Caco-2 (cell line): ENCODE measurements at regions not wholly inside any gene's neighbourhood (a gene's known extent, or its start where the extent isn't known, plus 50 kb on each side); places are given as distances from the start of the nearest gene placed in this dataset.

ENCODE experiments used
- BruUV-seq: library from RNA; stranded (reverse); fragments of 400-500 nt; replicated peaks from 2 replicates; lab custom pipeline; 2021; lab: Mats Ljungman, UMichigan
- CTCF ChIA-PET: fragments of 300-600 bp; sonication (Branson Sonifier 250); formaldehyde crosslinking; loops from one replicate; lab custom pipeline; 2022; ENCODE audit warnings: antibody characterized with exemption; lab: Charles Lee
- POLR2A ChIA-PET: fragments of 300-600 bp; sonication (Branson Sonifier 250); formaldehyde crosslinking; loops from one replicate; lab custom pipeline; 2022; ENCODE audit warnings: antibody characterized with exemption; lab: Charles Lee
- DNase-seq, 2 experiments: peaks; one replicate each; pipeline versions ENCODE4 v3.0.0 to v3.0.0-alpha.2; 2020 to 2022
- H3K27me3 ChIP-seq: replicated peaks from 2 replicates; pipeline ENCODE4 v1.6.0; 2011; ENCODE audit warnings: low read length; ENCODE audit not compliant: control insufficient read depth, insufficient read depth
- H3K36me3 ChIP-seq: 2 replicates; pipeline ENCODE4 v1.5.1; 2011; ENCODE audit warnings: low read length; ENCODE audit not compliant: control insufficient read depth, insufficient read depth
- H3K4me1 ChIP-seq: fragments of 250-450 bp; sonication (Bioruptor Pico); 2 replicates; pipeline ENCODE4 v1.5.1; 2020; ENCODE audit warnings: mild to moderate bottlenecking
- H3K4me3 ChIP-seq: 2 replicates; pipeline ENCODE4 v1.5.1; 2011; ENCODE audit warnings: low read depth, mild to moderate bottlenecking, control low read depth, low read length
- H3K9me3 ChIP-seq: fragments of 250-450 bp; sonication (Bioruptor Pico); 2 replicates; pipeline ENCODE4 v1.5.1; 2020; ENCODE audit warnings: mild to moderate bottlenecking, moderate library complexity
- H3K27ac Mint-ChIP-seq: one replicate; pipeline ENCODE4 v1.8.0; 2022; ENCODE audit warnings: mixed read lengths; ENCODE audit not compliant: unreplicated experiment
- H3K27me3 Mint-ChIP-seq: one replicate; pipeline ENCODE4 v1.8.0; 2022; ENCODE audit warnings: mixed read lengths; ENCODE audit not compliant: insufficient read depth, unreplicated experiment
- H3K36me3 Mint-ChIP-seq: one replicate; pipeline ENCODE4 v1.8.0; 2022; ENCODE audit warnings: mild to moderate bottlenecking, mixed read lengths; ENCODE audit not compliant: insufficient read depth, unreplicated experiment
- H3K4me1 Mint-ChIP-seq: one replicate; pipeline ENCODE4 v1.8.0; 2022; ENCODE audit warnings: low read depth, mixed read lengths; ENCODE audit not compliant: unreplicated experiment
- H3K4me3 Mint-ChIP-seq: one replicate; pipeline ENCODE4 v1.8.0; 2022; ENCODE audit warnings: mild to moderate bottlenecking, moderate library complexity, mixed read lengths; ENCODE audit not compliant: unreplicated experiment
- H3K9me3 Mint-ChIP-seq: one replicate; pipeline ENCODE4 v1.8.0; 2022; ENCODE audit warnings: mixed read lengths; ENCODE audit not compliant: unreplicated experiment
- intact Hi-C: fragments of 100-400 bp; cut with micrococcal nuclease; formaldehyde crosslinking; loops from one replicate; pipeline ENCODE4 v1.10.0; 2022; ENCODE audit not compliant: unreplicated experiment
- TF ChIP-seq, protein P1 (sequence below), 2 experiments: fragments of 200-600 bp in 1 of 2; IDR thresholded peaks; 1 replicate in 1 of 2; 2 replicates in 1 of 2; pipeline versions ENCODE4 v1.5.1 to v1.8.0; 2011 to 2022; ENCODE audit warnings: antibody characterized with exemption in 1 of 2, control low read depth in 1 of 2, inconsistent platforms in 1 of 2, low read depth in 1 of 2, low read length in 1 of 2, mild to moderate bottlenecking in 1 of 2, moderate library complexity in 1 of 2; ENCODE audit not compliant: insufficient read depth in 1 of 2, severe bottlenecking in 1 of 2, unreplicated experiment in 1 of 2

DNA sequence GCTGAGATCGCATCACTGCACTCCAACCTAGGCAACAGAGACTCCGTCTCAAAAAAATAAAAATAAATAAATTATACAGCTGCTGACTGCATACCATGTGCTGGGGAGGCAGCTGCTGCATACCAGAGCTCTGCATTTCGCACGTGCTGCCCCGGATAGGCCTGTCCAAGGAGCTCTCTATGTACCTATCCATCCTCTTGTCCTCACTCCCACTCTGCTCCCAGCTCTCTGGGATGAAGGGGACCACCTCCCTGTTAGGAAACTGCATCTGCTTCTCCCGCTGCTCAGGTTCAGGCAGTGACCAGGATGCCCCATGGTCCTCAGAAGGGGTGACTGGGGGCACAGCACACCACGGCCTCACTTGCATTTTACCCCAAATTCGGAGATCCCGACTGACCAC lies 302.3 kb downstream of the BRD1 start:
- ChIA-PET CTCF (no interaction called here), POLR2A (no interaction called here)
- Histone ChIP-seq H3K27me3 (no peaks in the 10 kb centered on the region), H3K4me3 (no peak overlapping the region), H3K36me3 (no peaks in the 10 kb centered on the region), H3K4me1 (no peaks in the 10 kb centered on the region), H3K9me3 (no peaks in the 10 kb centered on the region)
- TF ChIP-seq, protein P1, sequence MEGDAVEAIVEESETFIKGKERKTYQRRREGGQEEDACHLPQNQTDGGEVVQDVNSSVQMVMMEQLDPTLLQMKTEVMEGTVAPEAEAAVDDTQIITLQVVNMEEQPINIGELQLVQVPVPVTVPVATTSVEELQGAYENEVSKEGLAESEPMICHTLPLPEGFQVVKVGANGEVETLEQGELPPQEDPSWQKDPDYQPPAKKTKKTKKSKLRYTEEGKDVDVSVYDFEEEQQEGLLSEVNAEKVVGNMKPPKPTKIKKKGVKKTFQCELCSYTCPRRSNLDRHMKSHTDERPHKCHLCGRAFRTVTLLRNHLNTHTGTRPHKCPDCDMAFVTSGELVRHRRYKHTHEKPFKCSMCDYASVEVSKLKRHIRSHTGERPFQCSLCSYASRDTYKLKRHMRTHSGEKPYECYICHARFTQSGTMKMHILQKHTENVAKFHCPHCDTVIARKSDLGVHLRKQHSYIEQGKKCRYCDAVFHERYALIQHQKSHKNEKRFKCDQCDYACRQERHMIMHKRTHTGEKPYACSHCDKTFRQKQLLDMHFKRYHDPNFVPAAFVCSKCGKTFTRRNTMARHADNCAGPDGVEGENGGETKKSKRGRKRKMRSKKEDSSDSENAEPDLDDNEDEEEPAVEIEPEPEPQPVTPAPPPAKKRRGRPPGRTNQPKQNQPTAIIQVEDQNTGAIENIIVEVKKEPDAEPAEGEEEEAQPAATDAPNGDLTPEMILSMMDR (IDR thresholded peaks at IDR 0.05; ENCODE audit: insufficient read depth in 1 of 2, low read depth in 1 of 2, low read length in 1 of 2, severe bottlenecking in 1 of 2, unreplicated experiment in 1 of 2) = no peak
- Mint-ChIP-seq H3K27ac (no peak overlapping the region), H3K36me3 (no peaks in the 10 kb centered on the region), H3K4me1 (no peaks in the 10 kb centered on the region), H3K4me3 (no peak overlapping the region), H3K9me3 (no peaks in the 10 kb centered on the region), H3K27me3 (no peaks in the 10 kb centered on the region)
- intact Hi-C loops = no loop called here
- DNase-seq = no peak
- no TSS peak for BruUV-seq

DNA sequence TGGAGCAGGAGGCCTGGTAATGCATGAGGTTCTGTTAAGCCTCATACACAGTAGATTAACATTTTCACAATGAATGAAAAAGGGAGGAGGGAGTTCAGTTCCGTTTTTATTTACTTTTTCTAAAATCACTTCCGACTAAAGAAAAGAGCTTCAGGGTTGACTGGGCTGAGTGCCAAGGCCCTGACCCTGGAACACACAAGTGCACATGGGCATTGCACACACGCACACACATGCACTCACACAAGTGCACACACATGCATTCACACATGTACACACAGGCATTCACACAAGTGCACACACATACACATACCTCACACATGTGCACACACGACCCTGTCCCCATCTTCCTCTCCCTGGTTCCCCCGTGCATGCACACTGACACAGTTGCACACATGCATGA lies 303.3 kb downstream of the BRD1 start:
- no peak overlapping the region for H3K4me3 ChIP-seq
- Mint-ChIP-seq H3K9me3 (no peaks in the 10 kb centered on the region), H3K27ac (no peak overlapping the region), H3K4me1 (no peaks in the 10 kb centered on the region), H3K4me3 (no peak overlapping the region), H3K27me3 (no peaks in the 10 kb centered on the region), H3K36me3 (no peaks in the 10 kb centered on the region)
- H3K4me1 ChIP-seq = no peaks in the 10 kb centered on the region
- DNase-seq = no peak
- intact Hi-C loops = no loop called here
- ChIA-PET POLR2A (no interaction called here), CTCF (no interaction called here)
- no peaks in the 10 kb centered on the region for H3K36me3 ChIP-seq
- no peaks in the 10 kb centered on the region for H3K27me3 ChIP-seq
- no TSS peak for BruUV-seq
- TF ChIP-seq, protein P1 (IDR thresholded peaks at IDR 0.05; ENCODE audit: insufficient read depth in 1 of 2, low read depth in 1 of 2, low read length in 1 of 2, severe bottlenecking in 1 of 2, unreplicated experiment in 1 of 2) = no peak
- H3K9me3 ChIP-seq = no peaks in the 10 kb centered on the region

DNA sequence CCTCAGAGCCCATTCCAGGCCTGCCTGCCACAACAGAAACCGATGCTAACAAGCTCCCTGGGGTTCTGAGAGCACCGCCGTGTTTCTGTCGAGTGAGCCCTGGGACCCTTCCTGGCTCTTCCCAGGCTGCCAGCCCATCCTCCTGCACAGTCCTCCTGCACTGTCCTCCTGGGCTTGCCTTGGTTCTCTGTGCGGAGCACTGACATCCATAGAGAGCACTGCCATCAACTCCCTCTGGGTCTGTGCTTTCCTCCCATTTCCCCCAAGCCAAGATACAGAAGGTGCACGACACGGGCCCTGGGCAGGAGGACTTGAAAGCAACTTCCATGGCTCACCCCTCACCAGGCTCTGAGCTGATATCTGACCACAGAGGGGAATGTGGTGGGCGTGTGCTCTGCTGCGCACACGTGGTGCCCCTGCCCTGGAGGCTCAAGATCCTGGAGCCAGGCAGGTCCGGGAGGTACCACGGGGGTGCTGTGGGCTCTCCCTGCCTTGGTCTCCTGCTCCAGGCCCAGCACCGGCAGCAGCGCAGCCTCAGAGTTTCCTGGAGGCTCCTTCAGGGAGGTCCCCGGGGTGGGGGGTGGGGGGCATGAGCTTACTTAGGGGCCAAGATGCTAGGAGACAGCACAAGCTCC lies 304.2 kb downstream of the BRD1 start:
- no TSS peak for BruUV-seq
- H3K4me3 Mint-ChIP-seq = no peak overlapping the region
- ChIA-PET CTCF (no interaction called here), POLR2A (no interaction called here)
- H3K36me3 Mint-ChIP-seq = no peaks in the 10 kb centered on the region
- intact Hi-C loops = no loop called here
- Histone ChIP-seq H3K4me1 (no peaks in the 10 kb centered on the region), H3K27me3 (no peaks in the 10 kb centered on the region), H3K9me3 (no peaks in the 10 kb centered on the region), H3K4me3 (no peak overlapping the region), H3K36me3 (no peaks in the 10 kb centered on the region)
- H3K4me1 Mint-ChIP-seq = no peaks in the 10 kb centered on the region
- no peak for DNase-seq
- TF ChIP-seq, protein P1 (IDR thresholded peaks at IDR 0.05; ENCODE audit: insufficient read depth in 1 of 2, low read depth in 1 of 2, low read length in 1 of 2, severe bottlenecking in 1 of 2, unreplicated experiment in 1 of 2) = no peak
- peaks cover 3% of the 10 kb centered on the region for H3K27me3 Mint-ChIP-seq
- no peaks in the 10 kb centered on the region for H3K9me3 Mint-ChIP-seq
- no peak overlapping the region for H3K27ac Mint-ChIP-seq
